Effector memory CD4-positive, alpha-beta T cell (primary cell): ENCODE measurements at regions not wholly inside any gene's neighbourhood (a gene's known extent, or its start where the extent isn't known, plus 50 kb on each side); places are given as distances from the start of the nearest gene placed in this dataset.
"Not testable (repeated sequence)": the region's sequence is repeated elsewhere in the genome, so short reads cannot be mapped to it uniquely, and the experiment has no call there.

Experiments used
- DNase-seq, 3 donors: peaks; one replicate each; pipeline ENCODE4 v3.0.0-alpha.2; 2020
- H3K27ac ChIP-seq: 2 replicates; pipeline ENCODE4 v1.7.0; 2013; ENCODE audit warnings: mild to moderate bottlenecking, low read length, moderate library complexity; ENCODE audit not compliant: insufficient read depth, poor library complexity, severe bottlenecking
- H3K27me3 ChIP-seq: replicated peaks from 2 replicates; pipeline ENCODE4 v1.7.0; 2013; ENCODE audit warnings: mild to moderate bottlenecking, low read length; ENCODE audit not compliant: insufficient read depth, control insufficient read depth, poor library complexity, severe bottlenecking
- H3K36me3 ChIP-seq: 2 replicates; pipeline ENCODE4 v1.7.0; 2013; ENCODE audit warnings: mild to moderate bottlenecking, low read length, moderate library complexity; ENCODE audit not compliant: control insufficient read depth, insufficient read depth
- H3K4me1 ChIP-seq: 2 replicates; pipeline ENCODE4 v1.7.0; 2013; ENCODE audit warnings: low read length, mild to moderate bottlenecking; ENCODE audit not compliant: control insufficient read depth, insufficient read depth, poor library complexity, severe bottlenecking
- H3K4me3 ChIP-seq: 2 replicates; pipeline ENCODE4 v1.7.0; 2013; ENCODE audit warnings: low read length, low read depth, mild to moderate bottlenecking; ENCODE audit not compliant: insufficient read depth, poor library complexity, severe bottlenecking
- H3K9me3 ChIP-seq: 2 replicates; pipeline ENCODE4 v1.7.0; 2013; ENCODE audit warnings: mild to moderate bottlenecking, low read length, moderate library complexity; ENCODE audit not compliant: control insufficient read depth

DNA sequence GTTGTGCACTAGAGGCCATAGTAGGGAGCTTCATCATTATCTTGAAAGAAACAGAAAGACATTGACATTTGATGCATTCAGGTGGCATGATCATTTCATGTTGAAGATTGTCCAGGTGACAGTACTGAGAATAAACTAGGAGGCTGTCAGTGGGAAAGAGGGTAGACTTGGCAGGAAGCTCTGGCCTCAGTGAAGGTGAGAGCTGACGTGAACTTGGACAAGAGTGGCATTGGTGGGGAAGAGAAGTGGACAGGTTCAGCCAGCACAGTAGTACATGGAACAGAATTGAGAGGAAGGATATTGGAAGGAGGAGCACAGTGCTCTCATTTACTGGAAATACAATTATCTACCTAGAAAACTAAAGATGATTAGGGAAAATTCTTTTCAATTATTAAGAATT lies 245.2 kb downstream of the CYRIA start:
- Histone ChIP-seq H3K4me3 (no peak overlapping the region), H3K4me1 (no peaks in the 10 kb centered on the region), H3K9me3 (no peaks in the 10 kb centered on the region), H3K27ac (no peak overlapping the region), H3K27me3 (no peaks in the 10 kb centered on the region), H3K36me3 (no peaks in the 10 kb centered on the region)
- no peak for DNase-seq

DNA sequence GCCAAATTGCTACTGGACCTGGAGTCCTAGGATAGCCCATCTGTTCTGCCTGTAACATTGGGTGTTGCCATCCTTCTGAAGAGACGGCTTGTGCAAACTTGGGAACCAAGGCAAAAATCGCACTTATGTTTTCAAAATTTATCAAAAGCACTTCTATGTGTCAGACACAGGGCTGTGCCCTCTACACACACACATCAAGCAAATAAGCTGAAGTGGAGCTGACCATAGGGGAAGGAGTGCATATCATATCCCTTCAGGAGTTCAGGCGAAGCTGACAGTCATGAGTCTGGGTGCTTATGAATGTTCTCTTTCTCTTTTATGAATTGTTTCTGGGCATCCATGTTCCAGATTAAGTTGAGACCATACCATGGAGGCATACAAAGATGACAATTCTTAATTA lies 247.9 kb downstream of the CYRIA start:
- Histone ChIP-seq H3K9me3 (no peaks in the 10 kb centered on the region), H3K36me3 (no peaks in the 10 kb centered on the region), H3K27me3 (no peaks in the 10 kb centered on the region), H3K4me1 (no peaks in the 10 kb centered on the region), H3K4me3 (no peak overlapping the region), H3K27ac (no peak overlapping the region)
- DNase-seq: no peak

DNA sequence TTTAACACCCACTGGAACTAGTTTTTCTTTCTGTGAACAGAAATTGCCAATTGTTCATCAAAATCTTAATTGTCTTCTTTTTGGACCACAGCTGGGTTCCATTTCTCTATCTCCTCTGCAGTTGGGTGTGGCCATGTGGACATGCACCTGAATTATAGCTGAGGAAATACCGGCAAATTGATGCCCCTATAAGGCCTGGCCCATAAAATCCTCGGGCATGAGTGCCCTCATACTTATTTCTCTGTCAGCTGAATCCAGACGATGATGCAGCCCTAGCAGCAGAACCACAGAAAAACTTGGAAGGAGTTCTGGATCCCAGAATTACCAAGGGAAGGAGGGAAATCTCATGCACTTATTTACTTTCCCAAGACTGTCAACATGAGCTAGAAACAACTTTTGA lies 249.0 kb downstream of the CYRIA start:
- Histone ChIP-seq H3K4me3 (no peak overlapping the region), H3K27ac (no peak overlapping the region), H3K27me3 (no peaks in the 10 kb centered on the region), H3K9me3 (no peaks in the 10 kb centered on the region), H3K4me1 (no peaks in the 10 kb centered on the region), H3K36me3 (no peaks in the 10 kb centered on the region)
- DNase-seq: no peak

DNA sequence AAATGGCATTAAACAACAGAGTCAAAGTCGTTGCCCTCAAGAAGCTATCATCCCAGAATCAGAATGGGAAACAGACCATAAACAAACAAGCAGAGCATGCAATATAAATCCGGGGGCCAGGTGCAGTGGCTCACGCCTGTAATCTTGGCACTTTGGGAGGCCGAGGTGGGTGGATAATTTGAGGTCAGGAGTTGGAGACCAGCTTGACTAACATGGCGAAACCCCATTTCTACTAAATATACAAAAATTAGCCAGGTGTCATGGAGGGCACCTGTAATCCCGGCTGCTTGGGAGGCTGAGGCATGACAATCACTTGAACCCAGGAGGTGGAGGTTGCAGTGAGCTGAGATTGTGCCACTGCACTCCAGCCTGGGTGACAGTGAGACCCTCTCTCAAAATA lies 249.8 kb downstream of the CYRIA start:
- H3K9me3 ChIP-seq, DNase-seq, H3K27me3 ChIP-seq, H3K4me3 ChIP-seq, H3K36me3 ChIP-seq, H3K4me1 ChIP-seq, H3K27ac ChIP-seq: not testable (repeated sequence)

DNA sequence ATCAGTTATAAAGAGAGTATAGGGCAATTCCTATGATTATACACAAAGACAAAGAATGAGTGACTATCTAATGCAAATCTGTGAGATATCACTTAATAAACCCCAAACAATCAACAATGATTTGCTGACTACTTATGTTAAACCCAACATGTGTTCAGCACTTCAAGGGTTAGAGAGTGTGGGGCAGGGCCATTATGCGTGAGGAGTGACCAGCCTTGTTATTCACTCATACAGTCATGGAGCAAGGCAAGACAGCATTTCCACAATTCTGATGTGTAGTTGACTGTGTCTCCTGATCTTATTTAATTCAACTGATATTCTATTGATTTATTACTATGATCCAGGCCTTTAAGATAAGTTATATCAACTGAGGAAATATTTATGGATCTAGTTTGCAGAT lies 251.7 kb downstream of the CYRIA start:
- Histone ChIP-seq H3K27ac (no peak overlapping the region), H3K27me3 (no peaks in the 10 kb centered on the region), H3K36me3 (no peaks in the 10 kb centered on the region), H3K4me3 (no peak overlapping the region), H3K9me3 (no peaks in the 10 kb centered on the region), H3K4me1 (no peaks in the 10 kb centered on the region)
- DNase-seq: no peak

DNA sequence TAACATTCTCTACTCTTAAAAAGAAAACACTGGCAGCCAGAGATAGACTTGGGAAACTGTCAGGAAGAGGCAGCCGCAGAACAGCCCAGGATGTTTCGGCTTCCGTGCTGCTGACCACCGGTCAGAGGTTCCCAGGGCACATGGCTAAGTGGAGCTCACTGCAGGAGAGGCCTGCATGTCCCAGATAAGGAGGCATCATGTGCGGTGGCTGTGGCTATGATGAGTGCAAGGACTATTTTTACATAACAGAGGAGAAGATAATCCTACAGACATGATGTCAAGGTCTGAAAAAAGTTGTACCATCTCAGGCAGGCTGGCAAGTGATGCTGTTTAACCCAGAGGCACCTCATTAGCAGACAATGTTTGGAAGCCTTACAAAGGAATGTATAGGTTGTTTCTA lies 252.3 kb downstream of the CYRIA start:
- Histone ChIP-seq H3K4me3 (no peak overlapping the region), H3K27me3 (no peaks in the 10 kb centered on the region), H3K4me1 (no peaks in the 10 kb centered on the region), H3K36me3 (no peaks in the 10 kb centered on the region), H3K9me3 (no peaks in the 10 kb centered on the region), H3K27ac (no peak overlapping the region)
- no peak for DNase-seq

DNA sequence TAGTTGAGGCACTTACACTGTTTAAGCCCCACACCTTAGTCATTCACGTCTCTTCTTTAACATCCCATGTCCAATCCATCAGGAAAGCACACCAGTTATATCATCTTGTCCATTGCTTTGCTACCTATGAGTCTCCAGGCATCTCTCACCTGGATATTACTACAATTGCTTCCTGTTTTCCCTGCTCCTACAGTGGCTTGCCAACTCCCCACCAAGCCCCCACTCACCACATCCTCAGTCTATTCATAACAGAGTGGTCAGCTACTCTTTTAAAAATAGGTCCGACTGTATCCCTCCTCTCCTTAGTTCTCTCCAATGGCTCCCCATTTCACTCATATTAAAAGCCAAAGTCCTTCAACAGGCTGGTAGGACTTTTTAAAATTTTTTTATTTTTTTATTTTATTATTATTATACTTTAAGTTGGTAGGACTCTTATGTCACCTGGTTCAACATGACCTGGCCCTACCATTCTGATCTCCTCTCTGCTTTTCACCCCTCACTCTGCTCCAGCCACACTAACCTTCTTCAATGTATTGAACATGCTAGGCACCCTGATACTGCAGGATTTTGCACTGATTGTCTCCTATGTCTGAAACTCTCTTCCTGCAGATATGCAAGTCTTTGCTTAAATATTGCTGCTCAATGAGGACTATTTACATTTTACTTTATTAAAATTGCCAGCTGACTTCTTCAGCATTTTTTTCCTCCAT lies 253.2 kb downstream of the CYRIA start:
- H3K36me3 ChIP-seq: no peaks in the 10 kb centered on the region
- H3K9me3 ChIP-seq: no peaks in the 10 kb centered on the region
- no peak overlapping the region for H3K27ac ChIP-seq
- H3K4me1 ChIP-seq: no peaks in the 10 kb centered on the region
- no peaks in the 10 kb centered on the region for H3K27me3 ChIP-seq
- no peak overlapping the region for H3K4me3 ChIP-seq
- no peak for DNase-seq

DNA sequence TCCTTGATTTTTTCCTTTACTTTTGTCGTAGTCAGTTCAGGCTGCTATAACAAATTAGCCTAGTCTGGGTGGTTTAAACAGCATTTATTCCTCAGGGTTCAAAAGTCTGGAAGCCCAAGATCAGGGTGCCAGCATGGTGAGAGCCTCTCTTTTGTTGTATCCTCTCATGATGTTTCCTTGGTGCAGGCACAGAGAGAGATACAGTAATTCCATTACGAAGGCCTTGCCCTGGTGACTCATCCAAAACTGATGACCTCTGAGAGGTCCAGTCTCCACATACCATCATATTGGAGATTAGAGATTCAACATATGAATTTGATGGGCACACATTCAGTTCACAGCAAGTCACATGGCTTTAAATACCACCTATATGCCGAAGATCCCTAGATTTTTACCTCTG lies 253.8 kb downstream of the CYRIA start:
- no peaks in the 10 kb centered on the region for H3K4me1 ChIP-seq
- H3K36me3 ChIP-seq: no peaks in the 10 kb centered on the region

DNA sequence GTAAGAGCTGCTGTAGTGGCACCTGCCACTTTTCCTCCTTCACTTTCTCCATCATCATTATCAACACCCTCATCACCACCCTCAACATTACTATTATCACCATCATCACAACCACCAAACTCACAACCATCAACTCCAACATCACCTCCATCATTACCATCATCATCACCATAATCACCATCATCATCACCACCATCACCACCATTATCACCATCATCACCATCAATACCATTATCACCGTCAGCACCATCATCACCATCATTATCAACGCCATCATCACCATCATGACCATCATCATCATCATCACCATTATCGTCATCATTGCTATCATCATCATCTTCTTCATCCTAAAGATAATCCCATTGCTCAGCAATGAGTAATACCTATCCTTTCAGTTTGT lies 255.8 kb downstream of the CYRIA start:
- Histone ChIP-seq H3K36me3 (no peaks in the 10 kb centered on the region), H3K4me1 (no peaks in the 10 kb centered on the region), H3K27me3 (no peaks in the 10 kb centered on the region), H3K4me3 (no peak overlapping the region), H3K9me3 (no peaks in the 10 kb centered on the region), H3K27ac (no peak overlapping the region)
- no peak for DNase-seq

More for the DNA sequence above, 253.8 kb downstream of the CYRIA start:
- Histone ChIP-seq H3K27ac (no peak overlapping the region), H3K9me3 (no peaks in the 10 kb centered on the region), H3K4me3 (no peak overlapping the region), H3K27me3 (no peaks in the 10 kb centered on the region)
- DNase-seq: no peak

DNA sequence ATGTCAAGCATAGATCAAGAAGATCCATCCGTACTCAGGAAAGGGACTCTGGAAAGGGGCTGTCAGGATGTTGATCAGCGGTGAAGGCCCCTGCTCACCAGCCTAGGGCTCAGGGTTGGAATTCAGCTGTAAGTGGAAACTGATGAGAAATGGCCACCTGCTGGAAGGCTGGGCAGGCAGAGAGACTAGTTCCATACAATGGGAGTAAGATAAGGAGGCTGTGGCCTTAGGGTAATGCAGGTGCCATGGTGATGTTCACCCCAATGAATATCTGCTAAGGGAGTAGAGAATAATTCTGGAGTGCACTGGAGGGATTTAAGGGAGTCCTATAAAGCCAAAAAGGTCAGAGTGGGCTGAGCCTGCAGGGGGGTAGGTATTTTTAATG lies 256.6 kb downstream of the CYRIA start:
- no peaks in the 10 kb centered on the region for H3K9me3 ChIP-seq
- no peaks in the 10 kb centered on the region for H3K27me3 ChIP-seq
- no peaks in the 10 kb centered on the region for H3K4me1 ChIP-seq
- no peak for DNase-seq
- H3K36me3 ChIP-seq: no peaks in the 10 kb centered on the region
- no peak overlapping the region for H3K4me3 ChIP-seq
- no peak overlapping the region for H3K27ac ChIP-seq
